ENCODE measurements at regions not wholly inside any gene's neighbourhood (a gene's known extent, or its start where the extent isn't known, plus 50 kb on each side); places are given as distances from the start of the nearest gene placed in this dataset.

DNA sequence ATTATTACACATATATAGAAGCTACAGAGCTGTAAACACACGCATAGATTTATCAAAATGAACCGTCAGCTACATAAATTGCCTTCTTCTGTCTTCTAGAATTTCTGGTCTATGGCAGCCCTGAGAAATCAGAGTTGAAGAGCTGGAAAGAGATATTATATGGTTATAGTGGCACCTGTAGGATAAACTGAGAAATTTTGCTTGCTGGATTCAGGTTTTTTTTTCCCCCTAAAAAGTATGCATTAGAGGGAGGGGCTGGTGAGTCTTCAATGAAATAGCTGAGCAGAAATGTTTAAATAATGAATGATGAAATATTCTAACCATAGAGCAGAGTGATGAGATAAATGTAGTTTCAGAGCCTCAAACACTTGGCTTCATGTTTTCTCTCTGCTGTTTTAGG is 78.0 kb upstream of the DYNC1I1 start:
- WGBS, 5 donors: 58 to 74% (median 62%) methylated on average over 2 of the region's 2 CpGs
- intact Hi-C loops (cut with DNase I; ENCODE audit: low total_unique reads): no loop called here
- no peak overlapping the region for H3K4me3 ChIP-seq

DNA sequence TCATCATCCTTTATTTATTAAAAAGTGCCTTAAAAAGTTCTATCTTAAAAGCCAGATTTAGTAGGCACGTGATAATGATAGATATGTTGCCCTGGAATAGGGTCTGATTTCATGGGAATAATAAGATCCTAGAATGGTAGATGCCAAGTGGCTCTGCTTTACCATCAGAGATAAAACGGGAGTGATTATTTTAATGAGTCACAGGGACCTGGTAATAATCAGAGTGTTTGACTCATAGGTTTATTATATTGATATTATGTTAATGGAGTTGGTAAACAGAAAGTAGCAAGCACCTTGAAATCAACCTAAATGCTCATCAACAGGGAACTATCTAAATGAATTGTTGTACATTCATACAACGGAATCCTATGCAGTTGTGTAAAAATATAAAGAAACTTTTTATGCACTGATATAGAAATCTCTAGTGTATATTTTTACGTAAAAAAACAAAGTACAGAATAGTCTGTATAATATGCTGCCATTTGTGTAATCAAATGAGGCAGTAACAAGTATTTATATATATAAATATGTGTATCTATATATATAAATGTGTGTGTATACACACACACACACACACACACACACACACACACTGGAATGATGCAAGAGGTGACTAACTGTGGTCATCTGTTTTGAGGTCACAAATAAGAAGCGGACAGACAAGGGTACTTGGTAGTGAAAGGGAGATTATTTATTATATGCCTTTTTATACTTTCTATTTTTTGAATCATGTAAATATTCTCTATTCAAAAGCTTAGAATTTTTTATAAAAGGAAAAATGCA is 78.6 kb upstream of the DYNC1I1 start:
- H3K27me3 ChIP-seq: no peaks in the 10 kb centered on the region
- WGBS, 5 donors: 59 to 71% (median 67%) methylated on average over 5 of the region's 5 CpGs
- intact Hi-C loops (cut with DNase I; ENCODE audit: low total_unique reads): no loop called here

More for the DNA sequence above, 78.0 kb upstream of the DYNC1I1 start:
- DNase-seq: no peak
- TF ChIP-seq, protein P1, sequence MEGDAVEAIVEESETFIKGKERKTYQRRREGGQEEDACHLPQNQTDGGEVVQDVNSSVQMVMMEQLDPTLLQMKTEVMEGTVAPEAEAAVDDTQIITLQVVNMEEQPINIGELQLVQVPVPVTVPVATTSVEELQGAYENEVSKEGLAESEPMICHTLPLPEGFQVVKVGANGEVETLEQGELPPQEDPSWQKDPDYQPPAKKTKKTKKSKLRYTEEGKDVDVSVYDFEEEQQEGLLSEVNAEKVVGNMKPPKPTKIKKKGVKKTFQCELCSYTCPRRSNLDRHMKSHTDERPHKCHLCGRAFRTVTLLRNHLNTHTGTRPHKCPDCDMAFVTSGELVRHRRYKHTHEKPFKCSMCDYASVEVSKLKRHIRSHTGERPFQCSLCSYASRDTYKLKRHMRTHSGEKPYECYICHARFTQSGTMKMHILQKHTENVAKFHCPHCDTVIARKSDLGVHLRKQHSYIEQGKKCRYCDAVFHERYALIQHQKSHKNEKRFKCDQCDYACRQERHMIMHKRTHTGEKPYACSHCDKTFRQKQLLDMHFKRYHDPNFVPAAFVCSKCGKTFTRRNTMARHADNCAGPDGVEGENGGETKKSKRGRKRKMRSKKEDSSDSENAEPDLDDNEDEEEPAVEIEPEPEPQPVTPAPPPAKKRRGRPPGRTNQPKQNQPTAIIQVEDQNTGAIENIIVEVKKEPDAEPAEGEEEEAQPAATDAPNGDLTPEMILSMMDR (IDR thresholded peaks at IDR 0.05): no peak
- TF ChIP-seq POLR2A (IDR thresholded peaks at IDR 0.05) (no peak), EP300 (IDR thresholded peaks at IDR 0.05) (no peak), POLR2AphosphoS5 (IDR thresholded peaks at IDR 0.05) (no peak)
- Histone ChIP-seq H3K27ac (no peak overlapping the region), H3K27me3 (no peaks in the 10 kb centered on the region), H3K4me1 (peaks cover 0 to 8% (median 0%) of the 10 kb centered on the region in 4 donors), H3K9me3 (no peaks in the 10 kb centered on the region), H3K36me3 (no peaks in the 10 kb centered on the region)

DNA sequence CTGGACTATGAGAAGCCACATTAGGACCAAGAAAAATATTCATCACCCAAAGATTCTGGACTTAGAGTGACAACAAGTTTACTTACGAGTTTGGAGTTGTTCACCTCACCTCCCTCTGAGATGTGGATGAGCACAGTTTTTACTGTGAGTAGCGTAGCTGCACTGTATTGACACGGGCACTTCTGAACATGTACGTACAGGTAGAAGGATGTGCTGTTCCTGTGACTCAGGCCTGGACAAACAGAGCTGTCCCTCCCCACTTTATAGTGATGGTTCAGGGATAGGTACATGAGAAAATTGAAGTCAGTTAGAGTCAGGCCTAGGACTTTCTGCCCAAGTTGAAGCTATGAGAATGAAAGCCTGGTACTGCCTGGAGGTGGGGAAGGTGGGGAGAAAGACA is 80.9 kb upstream of the DYNC1I1 start:
- H3K9me3 ChIP-seq: no peaks in the 10 kb centered on the region
- WGBS, 5 donors: 64 to 88% (median 71%) methylated on average over 4 of the region's 4 CpGs
- TF ChIP-seq, protein P1 (IDR thresholded peaks at IDR 0.05): no peak
- no peak for TF ChIP-seq POLR2A (IDR thresholded peaks at IDR 0.05)
- intact Hi-C loops (cut with DNase I; ENCODE audit: low total_unique reads): no loop called here
- DNase-seq: no peak
- no peak overlapping the region for H3K4me3 ChIP-seq
- H3K4me1 ChIP-seq: peaks cover 0 to 9% (median 0%) of the 10 kb centered on the region in 4 donors
- H3K27ac ChIP-seq: no peak overlapping the region
- H3K36me3 ChIP-seq: no peaks in the 10 kb centered on the region
- no peaks in the 10 kb centered on the region for H3K27me3 ChIP-seq

More for the DNA sequence above, 78.6 kb upstream of the DYNC1I1 start:
- no peak for TF ChIP-seq POLR2AphosphoS5 (IDR thresholded peaks at IDR 0.05)
- TF ChIP-seq EP300 (IDR thresholded peaks at IDR 0.05): no peak
- TF ChIP-seq, protein P1 (IDR thresholded peaks at IDR 0.05): no peak
- no peak for TF ChIP-seq POLR2A (IDR thresholded peaks at IDR 0.05)
- Histone ChIP-seq H3K9me3 (no peaks in the 10 kb centered on the region), H3K4me1 (peaks cover 0 to 8% (median 0%) of the 10 kb centered on the region in 4 donors), H3K4me3 (no peak overlapping the region), H3K27ac (no peak overlapping the region), H3K36me3 (no peaks in the 10 kb centered on the region)
- no peak for DNase-seq

DNA sequence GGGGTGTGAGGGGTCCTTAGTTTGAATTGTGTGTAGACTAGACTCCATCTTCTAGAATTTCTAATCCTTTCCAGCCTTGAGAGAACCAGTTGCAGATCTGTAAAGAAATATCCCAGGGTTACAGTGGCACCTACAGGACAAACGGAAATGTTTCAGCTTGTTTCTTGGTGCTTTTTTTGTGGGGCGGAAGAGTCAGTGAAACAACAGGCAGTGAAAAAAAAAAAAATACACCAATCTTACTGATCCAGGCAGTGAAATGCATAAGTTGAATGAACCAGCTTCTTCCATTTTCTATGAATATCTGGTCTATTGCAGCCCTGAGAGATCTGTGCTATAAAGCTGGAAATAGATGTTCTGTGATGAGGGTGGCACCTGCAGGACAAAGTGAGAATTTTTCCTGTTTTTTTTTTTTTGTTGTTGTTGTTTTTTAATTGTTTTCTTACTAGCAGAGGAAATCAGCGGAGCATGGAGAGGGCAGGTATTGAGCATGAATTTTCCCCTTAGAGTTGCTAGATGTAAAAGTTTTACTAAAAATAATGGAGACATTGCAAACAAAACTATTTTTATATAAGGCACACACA is 81.9 kb upstream of the DYNC1I1 start:
- intact Hi-C loops (cut with DNase I; ENCODE audit: low total_unique reads): no loop called here
- WGBS, 5 donors: 2 to 10% (median 7%) methylated on average over 3 of the region's 3 CpGs
- Histone ChIP-seq H3K4me3 (no peak overlapping the region), H3K9me3 (no peaks in the 10 kb centered on the region), H3K4me1 (peaks cover 0 to 14% (median 2%) of the 10 kb centered on the region in 4 donors), H3K36me3 (no peaks in the 10 kb centered on the region), H3K27me3 (no peaks in the 10 kb centered on the region), H3K27ac (no peak overlapping the region)
- TF ChIP-seq, protein P1 (IDR thresholded peaks at IDR 0.05): peak in 5 of 7 experiments; percentile 46 to 85 (median 60)
- no peak for TF ChIP-seq POLR2A (IDR thresholded peaks at IDR 0.05)
- peak in 1 of 2 donors; percentile 75 for DNase-seq

Measured in stomach (tissue), 8 donors.